GM18498 (cell line): ENCODE measurements at regions not wholly inside any gene's neighbourhood (a gene's known extent, or its start where the extent isn't known, plus 50 kb on each side); places are given as distances from the start of the nearest gene placed in this dataset.
"Not testable (repeated sequence)": the region's sequence is repeated elsewhere in the genome, so short reads cannot be mapped to it uniquely, and the experiment has no call there.

Experiments used
- ATAC-seq: cut with Tn5 transposase; IDR thresholded peaks from one replicate; pipeline ENCODE4 v1.9.1; 2021; ENCODE audit warnings: mild to moderate bottlenecking, moderate library complexity; ENCODE audit not compliant: unreplicated experiment

DNA sequence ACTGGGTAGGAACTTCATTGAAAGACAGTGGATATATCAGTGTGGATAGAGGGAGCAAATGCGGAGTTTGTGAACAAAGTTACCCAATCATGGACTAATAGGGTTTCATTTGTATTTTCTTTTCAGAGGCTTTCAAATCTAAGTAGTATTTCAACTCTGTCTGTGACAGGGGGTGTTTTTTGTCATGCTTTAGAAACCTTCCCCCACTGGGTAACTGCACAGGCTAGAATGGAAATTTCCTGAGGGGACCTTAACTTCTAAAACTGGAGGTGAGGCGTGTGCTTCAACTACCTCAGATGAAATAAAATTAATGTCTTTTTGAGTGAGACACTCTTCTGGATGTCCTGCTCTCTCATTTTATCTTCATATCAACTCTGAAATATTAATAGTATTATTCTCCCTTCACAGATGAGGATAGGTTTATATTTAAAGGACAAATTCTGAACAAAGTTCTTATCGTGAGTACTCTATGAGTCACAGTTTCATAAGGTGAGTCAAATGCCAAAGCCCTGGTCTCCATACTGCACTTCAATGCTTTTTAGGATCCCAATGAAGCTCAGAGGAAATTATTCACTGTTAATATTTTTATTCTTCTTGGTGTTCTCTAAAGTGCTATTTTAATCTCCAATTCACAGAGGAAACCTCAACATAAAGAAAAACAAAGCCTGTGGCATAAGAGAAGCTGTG is 770.6 kb downstream of the CCSER2 start:
- no peak for ATAC-seq

DNA sequence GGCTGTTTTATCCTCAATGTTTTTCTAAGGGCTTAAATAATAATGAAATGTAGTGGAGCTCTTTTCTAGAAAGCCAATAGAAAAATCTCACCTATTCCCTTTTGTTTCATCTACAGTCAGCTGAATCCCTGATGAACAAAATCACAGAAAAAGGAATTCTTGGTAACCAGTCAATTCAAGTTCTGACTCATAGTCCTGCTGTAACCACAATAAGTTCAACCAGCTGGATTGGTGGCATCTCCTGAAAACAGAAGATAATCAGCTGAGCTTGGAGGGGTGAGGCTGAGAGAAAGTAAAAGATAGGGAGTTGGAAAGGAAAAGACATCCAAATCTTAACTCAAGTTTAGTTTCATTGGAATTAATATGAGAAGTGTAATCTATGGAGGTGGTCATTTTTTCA is 772.1 kb downstream of the CCSER2 start:
- ATAC-seq = no peak

DNA sequence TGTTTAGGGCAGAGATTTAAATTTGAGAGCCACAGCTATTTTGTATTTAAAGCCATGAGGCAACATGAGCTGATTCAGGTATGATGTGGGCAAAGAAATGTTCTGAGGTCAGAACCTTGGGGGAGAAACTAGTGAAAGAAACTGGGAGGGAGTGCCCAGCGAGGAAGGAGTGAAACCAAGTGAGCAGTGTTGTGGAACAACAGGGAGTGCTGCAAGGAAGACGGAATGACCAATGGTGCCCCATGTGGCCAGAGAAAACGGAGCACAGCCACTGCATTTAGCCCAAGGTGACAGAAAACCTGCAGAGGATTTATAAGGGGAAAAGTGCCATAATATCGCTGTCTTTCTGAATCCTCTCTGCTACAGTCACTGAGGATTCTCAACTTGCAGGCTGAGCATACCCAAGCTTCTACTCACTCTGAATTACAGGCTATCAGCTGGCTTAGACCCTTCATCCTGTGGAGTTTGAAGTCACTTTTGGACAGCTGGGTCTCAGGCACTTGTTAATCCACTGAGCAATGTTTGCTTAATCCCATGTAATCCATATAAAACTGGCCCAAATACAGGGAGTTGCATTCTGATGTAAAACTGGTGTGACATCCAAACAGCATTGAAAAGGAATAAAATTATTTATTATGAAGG is 777.3 kb downstream of the CCSER2 start:
- no peak for ATAC-seq

DNA sequence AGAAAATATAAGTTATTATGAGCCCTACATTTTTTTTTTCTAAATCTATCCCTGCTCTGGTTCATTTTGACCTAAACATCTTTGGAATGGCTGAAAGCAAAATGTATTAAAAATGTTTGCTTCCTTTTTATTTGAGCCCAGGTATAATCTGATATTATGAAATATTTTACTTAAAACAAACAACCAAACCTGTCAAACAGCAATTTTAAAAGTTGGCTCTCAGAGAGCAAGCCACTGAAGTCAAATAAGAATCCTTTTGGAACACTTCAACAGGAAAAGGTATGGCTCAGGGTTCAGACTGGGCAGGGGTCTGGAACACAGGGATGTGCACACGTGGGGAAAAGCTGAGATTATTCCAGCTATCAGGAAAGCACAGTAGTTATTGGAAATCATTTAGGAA is 782.9 kb downstream of the CCSER2 start:
- ATAC-seq = no peak

DNA sequence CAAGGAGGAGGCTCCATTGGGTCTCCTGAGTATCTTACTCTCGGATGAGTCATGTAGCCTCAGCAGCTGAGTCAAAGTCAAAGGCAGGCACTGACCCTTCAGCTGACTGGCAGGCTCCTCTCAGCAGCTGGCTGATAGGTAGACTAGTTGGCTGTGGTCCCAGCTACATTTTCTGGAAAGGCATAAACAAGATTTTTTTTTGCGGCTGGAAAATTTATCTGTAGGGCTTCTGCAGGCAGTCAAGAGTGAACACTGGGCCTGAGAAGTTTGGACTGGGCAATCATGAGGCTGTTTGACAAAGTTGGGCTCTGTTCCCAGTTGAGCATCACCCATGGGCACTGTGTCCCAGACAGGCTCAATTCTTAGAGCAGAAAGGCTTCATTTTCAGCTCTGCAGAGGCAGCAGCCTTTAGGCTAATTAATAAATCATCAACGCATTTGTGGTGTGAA is 796.2 kb downstream of the CCSER2 start:
- no peak for ATAC-seq

DNA sequence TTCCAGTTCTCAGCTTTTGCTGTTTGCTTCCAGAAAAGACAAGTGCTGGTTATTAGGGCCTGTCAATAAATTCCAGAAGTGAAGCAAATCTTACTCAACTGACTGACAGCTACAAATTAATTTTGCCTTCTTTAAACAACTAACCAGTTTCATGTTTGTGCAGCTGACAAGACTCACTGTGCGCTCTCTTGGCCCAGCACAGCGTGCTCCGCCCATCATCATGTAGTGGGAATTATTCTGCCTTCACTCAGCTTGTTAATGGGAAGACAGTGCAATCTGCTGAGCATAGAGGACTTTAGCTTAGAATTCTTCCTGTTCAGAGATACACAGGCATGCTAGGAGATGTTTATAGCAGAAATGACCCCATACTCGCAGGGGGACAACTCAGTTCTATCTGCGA is 808.9 kb downstream of the CCSER2 start:
- ATAC-seq = no peak

DNA sequence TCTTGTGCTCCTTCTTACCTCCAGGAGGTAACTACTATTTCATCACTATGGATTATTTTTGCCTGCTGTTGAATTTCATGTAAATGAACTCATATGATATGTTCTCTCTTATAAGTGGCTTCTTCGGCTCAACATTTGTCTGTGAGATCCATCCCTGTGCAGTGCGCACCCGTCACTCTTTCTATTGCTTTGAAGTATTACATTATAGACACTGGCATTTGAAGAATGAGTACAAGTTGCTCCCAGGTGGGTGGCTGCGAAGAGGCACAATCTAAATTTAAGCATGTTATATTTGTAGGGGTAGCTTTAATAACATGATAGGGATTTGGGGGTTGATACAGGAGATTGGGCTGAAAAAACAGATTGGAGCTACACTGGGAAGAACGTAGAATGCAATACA is 809.7 kb downstream of the CCSER2 start:
- ATAC-seq = no peak

DNA sequence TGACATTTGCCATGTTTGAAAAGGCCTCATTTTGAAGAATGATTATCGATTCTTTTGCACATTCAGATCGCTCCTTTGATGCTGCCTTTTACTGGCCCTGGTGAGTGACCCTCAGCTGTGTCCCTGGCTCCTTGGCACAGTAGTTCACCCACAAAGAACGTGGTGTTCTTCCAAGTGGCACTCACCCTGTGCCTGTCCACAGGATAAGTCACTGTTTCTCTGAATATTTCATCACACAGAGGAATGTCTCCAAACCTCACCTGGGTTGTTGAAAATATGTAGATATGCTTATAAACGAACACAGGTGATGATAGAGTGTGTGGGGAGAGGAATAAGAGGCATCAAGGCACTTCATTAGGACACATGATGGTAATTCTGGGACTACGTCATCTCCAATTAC is 810.7 kb downstream of the CCSER2 start:
- no peak for ATAC-seq

DNA sequence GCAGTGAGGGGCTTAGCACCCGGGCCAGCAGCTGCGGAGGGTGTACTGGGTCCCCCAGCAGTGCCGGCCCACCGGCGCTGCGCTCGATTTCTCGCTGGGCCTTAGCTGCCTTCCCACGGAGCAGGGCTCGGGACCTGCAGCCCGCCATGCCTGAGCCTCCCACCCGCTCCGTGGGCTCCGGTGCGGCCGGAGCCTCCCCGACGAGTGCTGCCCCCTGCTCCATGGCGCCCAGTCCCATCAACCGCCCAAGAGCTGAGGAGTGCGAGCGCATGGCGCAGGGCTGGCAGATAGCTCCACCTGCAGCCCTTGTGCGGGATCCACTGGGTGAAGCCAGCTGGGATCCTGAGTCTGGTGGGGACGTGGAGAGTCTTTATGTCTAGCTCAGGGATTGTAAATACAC is 813.1 kb downstream of the CCSER2 start:
- ATAC-seq = not testable (repeated sequence)

DNA sequence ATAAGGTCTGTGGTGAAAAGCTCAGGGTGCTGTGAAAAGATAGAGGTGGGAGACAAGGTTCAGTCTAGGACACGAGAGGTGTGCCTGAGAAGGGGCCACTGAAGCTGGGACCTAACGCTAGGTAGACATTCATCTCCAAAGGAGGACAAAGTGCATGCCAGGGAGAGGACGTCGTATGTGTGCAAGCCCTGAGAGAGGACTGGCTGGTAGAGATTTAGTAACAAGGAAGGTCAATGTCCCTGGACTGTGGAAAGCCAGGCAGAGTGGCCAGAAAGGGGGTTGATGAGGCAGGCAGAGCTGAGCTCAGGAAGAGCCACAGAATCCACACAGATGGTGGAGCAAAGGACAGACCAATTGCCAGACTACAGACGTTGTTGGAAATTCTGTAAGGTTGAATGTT is 817.6 kb downstream of the CCSER2 start:
- no peak for ATAC-seq

DNA sequence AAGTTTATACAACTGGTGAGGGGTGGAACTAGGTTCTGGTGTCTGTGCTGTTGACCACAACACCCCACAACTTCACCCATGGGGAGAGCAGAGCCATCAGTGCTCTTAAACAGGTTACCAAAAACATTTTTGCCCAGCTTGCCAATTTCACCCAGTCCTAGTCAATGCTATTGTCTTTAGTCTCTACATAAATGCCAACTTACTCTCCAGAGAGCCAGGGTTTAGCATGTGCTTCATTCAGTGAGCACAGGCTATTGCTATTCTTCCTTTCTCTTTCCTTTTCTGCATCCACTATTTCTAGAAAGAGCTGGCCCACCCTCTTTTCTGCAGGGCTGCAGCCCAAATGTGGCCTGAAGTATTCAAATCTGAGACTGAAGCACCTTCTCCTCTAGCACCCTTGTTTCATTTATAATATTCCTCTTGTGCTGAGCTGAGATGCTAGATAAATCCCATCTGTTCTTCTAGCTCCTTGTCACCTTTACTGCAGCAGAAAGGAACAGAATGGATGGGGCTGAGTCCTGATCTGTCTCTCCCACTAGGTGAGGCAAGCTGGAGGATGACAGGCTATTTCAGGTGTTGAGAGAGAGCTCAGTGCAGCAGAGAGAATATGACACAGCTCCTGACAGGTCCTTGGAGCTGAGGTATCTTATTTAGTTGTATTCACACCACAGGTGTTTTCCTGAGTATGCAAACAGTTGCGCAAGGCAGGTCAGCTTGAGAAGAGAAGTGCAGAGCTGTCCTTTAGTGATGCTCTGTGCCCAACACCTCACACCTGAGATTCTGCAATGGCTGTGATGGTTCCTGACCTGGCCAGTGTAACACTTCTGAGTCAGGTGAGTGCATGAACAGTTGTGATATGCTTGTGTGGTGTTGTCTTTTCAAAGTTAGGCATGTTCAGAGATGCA is 819.2 kb downstream of the CCSER2 start:
- ATAC-seq = no peak

DNA sequence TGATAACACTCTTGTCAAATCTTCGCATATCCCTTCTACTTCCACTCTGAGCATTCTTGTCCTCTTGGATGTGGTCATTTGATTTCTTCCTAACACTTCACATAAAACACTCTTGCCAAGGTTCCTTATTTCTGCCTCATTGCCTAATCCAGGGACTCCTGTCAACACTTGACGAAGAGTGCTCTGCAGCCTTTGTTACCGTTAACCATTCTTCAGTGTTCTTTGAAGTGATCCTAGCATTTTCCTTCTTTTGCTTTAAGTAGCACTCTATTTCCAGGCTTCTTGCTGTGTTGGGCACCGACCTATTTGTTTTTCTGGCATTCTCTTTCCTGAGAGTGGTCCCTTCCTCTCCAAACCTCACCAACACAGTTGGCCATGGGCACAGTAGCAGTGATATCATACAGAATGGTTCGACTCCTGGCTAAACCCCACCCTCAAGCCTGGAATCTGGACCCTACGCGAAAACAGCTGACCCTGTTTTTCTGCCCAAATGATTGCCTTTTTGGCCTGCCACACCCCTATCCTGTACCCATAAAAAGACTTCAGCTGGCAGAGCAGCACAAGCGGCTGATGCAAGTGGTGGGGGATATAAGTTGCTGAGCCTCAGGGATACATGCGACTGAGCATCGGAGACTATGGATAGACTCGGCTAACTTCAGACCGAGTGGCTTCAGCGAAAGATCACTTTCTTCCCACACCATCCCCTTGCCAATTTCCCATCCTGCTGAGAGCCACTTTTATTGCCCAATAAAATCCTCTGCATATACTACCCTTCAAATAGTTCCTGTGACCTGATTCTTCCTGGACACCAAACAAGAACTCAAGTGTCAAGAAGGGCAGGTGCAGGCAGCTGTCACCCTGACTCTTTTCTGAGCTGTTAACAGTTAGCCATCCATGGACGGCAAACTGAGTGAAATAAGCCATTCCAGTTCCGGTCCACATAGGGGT is 820.6 kb downstream of the CCSER2 start:
- ATAC-seq = no peak

DNA sequence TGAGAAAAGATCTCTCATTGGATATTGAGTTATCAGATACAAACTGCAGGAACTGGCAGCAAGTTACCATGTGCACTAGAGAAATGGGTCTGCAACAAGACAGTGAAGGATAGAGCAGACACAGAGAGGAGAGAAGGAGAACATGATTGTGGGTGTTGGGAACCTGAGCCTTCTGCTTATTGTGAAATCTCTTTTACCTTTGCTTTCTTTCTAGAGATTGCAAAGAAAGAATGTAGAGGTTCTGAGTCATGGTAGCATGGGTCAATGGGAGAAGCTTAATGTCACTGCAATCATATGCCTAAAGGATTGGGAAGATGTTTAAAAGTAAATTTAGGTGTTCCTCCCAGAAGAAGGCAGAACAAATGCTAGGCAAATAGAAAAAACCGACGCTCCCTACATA is 821.4 kb downstream of the CCSER2 start:
- no peak for ATAC-seq

DNA sequence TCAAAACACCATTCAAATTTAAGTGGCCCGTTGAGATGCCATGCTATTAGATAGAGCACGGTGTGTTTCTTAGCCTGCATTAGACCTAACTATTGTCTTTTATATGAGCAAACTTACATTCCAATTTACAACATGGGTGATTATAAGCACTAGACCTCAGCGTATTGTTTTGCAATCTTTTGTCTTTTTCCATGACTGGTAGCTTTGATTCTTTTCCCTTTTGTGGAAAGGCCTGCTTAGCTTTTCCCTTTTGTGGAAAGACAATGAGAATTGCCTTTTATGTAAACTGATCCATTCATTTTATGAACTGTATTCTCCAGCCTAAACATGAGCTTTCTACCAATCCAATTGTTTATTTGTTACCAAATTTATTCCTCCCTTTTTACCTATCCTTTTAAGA is 823.1 kb downstream of the CCSER2 start:
- ATAC-seq = no peak

DNA sequence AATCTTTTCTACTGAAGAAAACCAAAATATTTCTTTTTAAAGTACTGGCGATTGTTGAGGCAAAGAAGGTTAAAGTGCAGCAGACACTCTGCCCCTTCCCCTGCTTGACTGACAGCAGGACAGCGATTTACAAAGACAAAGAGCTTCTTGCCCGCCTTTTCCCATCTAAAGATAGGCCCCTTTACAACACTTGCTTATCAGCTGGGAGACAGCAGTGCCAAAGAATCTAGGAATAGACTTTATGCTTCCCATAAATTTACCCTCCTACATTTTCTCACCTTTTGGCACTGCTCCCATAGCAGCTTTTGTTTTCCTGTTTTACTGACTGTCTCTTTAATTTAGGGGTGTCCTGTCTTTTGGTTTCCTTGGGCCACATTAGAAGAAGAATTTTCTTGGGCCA is 824.1 kb downstream of the CCSER2 start:
- no peak for ATAC-seq

DNA sequence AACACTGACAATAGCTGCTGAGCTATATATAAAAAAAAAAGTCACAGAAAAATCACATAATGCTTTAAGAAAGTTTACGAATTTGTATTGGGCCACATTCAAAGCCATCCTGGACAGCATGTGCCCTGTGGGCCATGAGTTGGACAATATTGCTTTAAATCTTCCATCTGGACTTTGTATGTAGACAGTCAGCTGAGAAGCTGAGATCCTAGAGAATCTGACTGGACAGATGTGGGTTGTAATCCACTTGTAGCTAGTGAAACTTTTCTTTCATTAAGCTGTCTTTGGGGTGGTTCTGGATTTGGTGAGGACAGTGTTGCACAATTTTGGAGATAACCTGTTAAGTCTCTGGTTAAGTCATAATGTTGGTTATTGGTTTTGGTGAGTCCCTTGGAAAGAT is 824.5 kb downstream of the CCSER2 start:
- no peak for ATAC-seq

DNA sequence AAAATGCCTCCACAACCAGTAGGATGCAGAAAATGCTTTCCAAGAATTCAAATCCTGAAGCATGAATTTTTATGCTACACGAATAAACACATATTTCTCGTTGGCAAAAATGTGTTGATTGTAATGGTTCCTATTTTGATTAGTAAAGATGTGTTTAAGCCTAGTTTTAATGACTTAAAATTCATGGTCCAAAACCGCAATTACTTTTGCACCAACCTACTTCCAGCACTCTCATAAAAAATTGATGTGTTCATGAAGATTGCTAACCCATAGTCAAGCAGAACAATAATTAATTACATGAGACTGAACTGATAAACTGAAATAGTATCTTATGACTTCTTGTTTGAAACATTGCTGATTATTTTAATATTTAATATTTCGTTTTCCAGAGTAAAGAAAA is 828.8 kb downstream of the CCSER2 start:
- no peak for ATAC-seq

DNA sequence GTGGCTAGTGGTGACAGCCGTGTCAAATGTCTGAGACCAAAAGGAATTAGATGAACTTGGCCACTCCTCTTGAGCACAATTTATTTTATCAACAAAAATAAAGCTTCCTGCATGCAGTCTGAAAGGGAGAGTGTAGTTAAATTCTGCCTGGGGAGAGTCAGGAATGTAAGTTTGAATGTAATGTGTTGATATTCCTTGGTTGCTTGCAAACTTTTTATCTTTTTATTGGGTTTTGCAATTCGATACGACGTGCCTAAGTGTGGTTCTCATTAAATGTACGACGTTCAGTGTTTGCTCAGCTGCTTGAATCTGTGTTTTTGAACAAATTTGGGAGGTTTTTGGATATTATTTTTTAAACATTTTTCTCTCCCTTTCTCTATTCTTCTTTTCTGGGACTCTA is 839.9 kb downstream of the CCSER2 start:
- no peak for ATAC-seq

DNA sequence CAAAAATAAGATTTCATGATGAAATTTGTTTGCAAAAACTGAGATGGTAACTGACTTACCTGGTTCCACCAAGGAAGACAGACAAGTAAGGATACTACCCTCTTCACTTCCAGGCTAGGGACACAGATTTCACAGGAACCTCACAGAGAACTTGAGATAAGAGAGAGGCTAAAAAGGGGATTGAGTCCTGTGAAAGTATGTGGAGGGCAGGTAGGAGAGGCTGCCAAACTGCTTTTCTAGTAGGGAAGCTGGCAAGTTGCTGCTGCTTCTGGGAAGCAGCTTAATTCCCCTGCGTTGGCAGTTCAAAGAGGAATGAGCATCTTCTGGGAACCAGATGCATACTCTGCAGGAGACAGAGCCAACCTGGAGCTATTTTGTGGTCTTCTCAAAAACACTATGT is 841.6 kb downstream of the CCSER2 start:
- ATAC-seq = no peak

DNA sequence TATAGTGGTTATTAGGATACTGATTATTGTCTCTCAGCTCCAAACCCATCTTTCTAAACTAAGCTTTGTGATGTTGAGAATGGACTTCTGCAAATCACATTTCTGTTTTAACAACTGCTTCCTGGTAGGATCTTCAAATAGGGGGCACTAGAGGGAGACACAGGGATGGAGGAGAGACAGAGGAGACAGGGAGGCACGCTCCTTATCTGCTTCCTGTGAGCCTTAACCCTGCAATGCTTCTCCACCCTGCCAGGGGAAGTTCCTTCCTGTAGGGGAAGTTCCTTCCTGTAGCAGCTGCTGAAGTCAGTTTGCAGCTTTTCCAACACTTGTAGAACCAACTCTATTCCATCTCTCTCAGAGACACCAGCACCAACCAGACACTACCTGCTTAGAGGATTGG is 847.2 kb downstream of the CCSER2 start:
- no peak for ATAC-seq

DNA sequence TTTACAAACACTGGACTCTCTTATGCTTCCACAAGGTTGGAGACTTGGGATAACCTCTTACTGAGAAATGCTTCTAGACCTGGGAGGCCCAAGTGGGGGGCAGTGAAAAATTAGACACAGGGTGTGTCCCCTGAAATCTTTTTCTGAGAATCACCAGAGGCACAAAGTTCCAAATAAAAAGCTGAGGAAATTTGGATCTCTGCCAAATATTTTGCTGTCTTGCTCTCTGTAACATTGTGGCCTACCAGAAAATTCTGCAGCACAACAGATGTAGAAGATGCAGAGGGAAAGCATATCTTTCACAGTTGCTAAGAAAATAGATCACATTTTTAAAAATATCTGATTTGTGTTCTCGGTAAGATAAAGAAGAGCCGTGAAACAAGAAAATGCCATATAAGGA is 849.4 kb downstream of the CCSER2 start:
- no peak for ATAC-seq
